DMS153 treated with DMSO at 0.1 percent for 48 hours (cell line): ENCODE measurements at regions not wholly inside any gene's neighbourhood (a gene's known extent, or its start where the extent isn't known, plus 50 kb on each side); places are given as distances from the start of the nearest gene placed in this dataset.

Experiments
- DNase-seq: peaks from one replicate; lab custom pipeline; 2025; ENCODE audit not compliant: unreplicated experiment; lab: John Stamatoyannopoulos, UW

DNA sequence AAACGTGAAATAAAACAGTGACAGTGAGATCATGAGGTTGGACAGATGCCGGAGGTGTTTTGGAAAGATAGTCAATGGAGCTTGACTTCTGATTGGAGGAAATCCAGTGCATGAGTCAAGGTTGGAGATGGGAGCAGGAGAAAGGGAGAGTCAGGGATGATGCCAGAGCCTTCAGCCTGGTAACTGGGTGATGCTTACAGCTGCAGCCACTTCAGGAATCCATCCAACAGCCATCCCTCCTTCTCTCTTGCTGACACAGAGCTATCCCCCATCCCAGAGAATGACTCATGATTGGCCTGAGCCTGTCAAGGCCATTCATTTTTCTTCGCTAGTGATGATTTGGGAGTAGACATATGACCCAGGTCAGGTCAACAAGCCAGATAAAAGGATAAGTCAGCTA, 112.8 kb downstream of the SAMD5 start:
- no peak for DNase-seq

DNA sequence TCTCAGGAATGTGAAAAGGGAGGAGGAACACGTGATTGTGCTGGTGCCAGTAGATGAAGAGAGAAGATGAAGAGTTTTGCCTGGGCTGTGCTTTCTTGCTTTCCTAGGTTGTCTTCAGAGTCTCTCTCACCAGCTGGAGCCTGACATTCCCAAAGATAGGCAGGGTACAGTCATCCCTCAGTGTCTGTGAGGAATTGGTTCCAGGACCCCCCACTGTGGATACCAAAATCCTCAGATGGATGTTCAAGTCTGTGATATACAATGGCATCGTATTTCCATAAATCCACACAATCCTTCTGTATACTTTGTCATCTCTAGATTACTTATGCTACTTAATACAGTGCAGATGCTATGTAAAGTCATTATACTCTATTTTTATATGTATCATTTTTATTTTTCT, 113.5 kb downstream of the SAMD5 start:
- no peak for DNase-seq

DNA sequence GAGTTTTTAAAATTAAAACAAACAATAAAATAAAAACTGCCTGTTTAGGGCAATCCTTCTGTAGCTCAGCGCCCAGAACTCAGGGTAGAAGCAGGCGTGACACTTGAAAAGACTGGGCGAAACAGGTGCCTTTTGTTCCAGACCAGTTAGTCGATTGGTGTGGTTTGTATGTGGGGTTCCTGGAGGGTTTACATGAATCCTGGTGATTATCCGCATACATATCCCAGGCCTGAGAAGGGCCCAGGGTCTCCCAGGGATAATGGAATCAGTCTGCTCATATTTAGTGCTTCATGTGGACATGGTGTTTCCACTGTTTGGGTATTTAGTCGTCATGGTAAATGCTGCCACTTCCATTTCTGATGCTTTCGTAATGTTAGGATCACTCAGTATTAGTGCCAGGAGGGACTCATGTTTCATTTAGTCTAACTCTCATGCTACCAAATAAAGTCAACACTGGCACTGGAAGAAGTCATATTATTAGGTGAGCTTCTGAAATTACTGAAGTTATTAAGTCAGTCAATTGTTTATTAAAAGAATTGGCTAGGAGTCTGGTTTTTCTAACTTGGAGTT, 116.5 kb downstream of the SAMD5 start:
- no peak for DNase-seq

DNA sequence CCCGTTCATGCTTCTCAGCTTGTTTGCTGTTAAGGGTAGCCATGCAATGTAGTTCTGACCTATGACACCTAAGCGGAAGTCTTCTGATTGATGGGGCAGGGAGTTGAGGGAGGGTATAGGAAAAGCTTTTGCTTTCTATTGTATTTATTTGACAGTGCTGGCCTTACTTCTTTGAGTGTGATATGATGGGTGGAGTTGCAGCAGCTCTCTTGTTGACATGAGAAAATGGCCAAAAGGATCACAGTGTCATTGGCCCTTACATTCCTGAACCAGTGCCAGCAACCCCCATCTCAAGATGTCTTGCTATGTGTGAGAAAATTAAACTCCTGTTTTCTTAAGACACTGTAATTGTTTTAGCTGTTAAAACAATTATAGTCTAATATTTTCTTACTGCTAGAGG, 117.5 kb downstream of the SAMD5 start:
- no peak for DNase-seq

GRCh38 chr6:147627411-147627810, 118.9 kb downstream of the SAMD5 start:
- DNase-seq = no peak

DNA sequence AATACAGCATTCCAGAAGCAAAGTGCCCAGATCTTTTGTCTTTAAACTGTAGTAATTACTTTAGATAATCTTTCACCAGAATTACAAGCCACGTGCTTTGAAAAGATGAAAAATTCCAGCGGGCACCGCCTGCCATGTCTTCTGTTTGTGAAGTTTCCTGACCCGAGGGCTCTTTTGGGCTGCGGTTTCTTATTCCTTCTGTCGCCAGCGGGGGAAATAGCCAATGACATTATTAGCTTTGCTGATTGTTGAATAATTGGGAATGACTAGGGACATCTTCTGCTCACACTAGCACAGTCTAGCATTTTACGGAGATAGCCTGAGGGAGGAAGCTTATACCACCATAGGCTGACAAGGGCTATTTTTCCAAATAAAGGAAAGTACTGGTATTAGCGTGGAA, 124.7 kb downstream of the SAMD5 start:
- no peak for DNase-seq

DNA sequence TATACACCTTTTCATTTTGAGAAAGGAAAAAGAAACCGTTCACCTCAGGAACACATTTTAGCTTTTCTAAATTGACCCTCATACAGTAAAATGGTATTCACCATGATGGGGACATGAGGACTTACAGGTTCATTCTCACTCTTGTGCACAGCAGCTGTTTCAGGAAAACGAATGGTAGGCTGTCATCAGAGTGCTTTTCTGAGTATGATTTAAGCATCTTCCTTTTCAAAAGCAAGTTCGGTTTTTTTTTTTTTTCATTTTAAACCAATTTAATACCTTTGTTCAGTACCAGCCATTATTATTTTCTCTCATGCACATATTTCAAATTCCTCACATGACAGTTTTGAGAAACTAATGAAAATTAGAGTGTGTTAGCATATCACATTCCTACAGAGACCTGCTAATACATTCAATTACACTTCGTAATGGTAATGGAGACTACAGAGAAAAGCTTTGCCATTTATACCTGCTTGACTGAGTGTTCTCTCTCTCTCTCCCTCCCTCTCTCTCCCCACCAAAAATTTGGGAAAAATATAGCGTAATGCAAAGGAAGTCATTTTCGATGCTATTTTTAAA, 129.2 kb downstream of the SAMD5 start:
- no peak for DNase-seq

DNA sequence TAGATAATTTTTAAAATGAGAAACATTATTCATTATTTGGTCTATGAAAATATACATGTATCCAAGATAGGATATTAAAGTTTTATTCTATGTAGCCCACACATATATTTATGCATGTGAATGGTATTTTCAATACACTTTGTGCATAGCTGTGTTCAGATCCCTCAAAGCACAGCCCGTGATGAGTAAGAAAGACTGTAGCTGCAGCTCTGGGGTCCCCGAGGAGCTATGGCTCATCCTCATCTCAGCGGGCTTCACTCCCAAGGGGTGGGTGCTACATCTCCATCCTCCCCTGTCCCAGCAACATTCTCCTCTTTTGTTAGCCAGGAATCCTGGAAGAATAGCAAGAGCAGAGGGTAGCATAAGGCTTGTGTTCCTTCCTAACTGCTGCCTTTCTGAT, 130.8 kb downstream of the SAMD5 start:
- DNase-seq = no peak

GRCh38 chr6:147640606-147641005, 132.1 kb downstream of the SAMD5 start:
- DNase-seq = no peak

DNA sequence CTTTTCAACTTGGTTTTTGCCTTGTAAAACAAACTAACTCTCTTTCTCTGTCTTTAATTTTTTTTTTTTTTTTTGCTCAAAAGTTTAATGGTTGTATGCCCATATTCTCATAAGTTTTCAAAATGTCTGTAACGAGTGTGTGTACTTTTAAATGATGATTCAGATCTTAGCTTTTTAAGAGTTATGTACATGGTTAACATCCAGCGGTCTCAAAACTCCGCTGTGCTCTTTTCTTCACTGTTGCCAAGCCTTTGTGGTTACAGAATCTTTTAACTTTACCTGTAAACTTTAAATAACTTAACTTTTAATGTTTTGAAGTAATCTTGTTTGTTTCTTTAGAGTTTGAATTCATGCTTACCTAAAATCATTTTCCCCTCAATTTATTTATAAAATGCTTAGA, 133.0 kb downstream of the SAMD5 start:
- DNase-seq = no peak

GRCh38 chr6:147642458-147642857, 134.0 kb downstream of the SAMD5 start:
- no peak for DNase-seq

DNA sequence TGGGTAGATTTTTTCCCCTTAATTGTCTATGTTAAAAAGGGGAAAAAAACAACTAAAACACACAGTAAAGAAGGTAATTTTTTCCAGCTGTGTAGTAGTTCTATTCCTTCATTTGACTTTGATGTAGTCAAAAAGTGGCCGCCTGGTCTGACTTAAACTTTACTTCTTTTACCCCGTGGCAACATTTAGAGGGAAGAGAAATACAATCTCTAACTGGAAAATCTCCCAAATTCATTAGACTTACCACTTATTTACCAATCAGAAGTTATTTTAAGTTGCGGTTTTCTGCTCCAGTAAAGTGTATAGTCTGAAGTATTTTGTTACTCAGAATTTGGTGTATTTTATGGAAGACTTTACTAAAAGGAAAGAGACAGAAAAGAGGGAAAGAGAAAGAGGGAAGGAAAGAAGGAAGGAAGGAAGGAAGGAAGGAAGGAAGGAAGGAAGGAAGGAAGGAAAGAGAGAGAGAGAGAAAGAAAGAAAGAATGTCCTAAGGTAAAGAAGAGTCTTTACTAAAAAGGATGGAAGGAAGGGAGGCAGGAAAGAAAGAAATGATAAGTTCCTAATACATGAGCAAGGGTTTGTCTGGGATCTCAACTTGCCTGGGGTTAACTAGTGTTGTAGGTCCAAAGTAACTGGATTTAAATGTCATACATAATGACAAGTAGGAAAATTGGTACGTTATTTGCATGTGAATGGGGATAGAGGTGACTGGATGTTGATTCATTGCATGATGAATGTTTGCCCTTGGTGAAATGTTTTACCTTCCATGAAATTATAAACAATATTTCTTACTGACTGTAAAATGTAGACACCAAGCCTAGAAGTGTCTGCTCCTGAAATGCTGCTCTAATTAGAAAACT, 135.1 kb downstream of the SAMD5 start:
- DNase-seq = no peak

DNA sequence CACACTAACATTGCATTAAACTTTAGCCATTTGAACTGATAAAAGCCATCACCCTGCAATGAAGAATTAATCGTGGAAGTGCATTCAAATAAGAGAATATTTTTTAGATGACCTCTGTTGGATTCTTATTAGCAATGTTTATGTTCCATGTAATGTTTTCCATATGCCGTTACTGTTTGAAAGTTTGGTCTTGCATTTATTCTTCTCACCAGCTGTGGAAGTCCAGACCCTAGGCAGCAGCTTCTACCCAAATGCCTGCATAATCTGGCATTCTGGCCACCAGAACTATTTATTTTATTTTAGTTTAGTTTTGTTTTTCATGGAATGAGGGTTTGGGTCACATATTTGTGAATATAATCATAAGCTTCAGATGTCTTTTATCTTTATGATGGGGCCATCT, 140.4 kb downstream of the SAMD5 start:
- DNase-seq = no peak

- DNase-seq = no peak
Measured at GRCh38 chr6:147651249-147652063, 143.0 kb downstream of the SAMD5 start.

DNA sequence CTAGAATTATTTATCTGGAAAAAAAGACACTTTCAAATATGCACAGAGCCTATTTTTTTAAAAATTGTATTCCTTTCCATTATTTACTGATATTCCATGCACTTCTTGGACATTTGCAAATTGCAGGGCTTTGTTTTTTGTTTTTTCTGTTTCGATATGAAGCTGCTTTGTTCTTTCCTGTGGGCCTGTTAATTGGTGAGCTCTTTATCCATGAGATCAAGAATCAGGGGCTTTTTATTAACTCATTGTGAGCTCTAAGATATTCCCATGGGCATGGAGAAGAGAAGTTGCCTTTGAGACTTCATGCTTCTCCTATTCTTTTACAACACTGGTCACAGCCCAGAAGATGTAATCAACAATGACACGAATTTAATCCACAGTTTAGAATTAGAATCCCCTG, 145.1 kb downstream of the SAMD5 start:
- no peak for DNase-seq

DNA sequence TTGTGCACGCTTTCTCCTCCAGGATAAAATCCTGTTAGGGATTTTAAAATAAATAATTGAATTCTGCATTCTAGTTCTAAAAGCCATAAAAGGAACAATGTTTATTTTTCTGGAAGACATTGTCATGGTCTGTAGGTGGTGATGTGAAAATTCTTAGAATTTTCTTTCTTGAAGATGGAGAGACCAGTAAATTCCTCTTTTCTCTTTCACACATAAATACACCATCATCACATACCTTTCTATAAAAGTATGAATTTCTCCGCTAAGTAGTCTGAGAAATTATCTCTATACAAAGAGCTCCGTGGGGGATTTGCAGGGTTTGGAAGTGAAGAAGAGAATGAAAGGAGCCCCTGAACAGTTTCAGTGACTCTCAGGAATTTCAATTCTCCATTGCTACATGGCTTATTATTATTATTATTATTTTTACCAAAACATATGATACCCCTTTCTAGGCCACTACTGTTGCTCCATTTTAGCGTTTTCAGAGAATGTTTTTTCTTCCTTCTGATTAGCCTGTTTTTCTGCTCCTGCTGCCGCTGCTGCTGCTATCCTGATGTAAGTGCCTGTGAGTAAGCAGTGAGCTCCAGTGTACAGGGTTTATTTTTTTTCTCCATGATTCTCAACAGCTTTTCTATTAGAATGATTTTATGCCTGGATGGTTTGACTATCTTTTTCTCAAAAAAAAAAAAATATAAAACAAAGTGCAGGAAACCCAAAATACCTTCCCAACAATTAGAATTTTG, 145.8 kb downstream of the SAMD5 start:
- DNase-seq = no peak

DNA sequence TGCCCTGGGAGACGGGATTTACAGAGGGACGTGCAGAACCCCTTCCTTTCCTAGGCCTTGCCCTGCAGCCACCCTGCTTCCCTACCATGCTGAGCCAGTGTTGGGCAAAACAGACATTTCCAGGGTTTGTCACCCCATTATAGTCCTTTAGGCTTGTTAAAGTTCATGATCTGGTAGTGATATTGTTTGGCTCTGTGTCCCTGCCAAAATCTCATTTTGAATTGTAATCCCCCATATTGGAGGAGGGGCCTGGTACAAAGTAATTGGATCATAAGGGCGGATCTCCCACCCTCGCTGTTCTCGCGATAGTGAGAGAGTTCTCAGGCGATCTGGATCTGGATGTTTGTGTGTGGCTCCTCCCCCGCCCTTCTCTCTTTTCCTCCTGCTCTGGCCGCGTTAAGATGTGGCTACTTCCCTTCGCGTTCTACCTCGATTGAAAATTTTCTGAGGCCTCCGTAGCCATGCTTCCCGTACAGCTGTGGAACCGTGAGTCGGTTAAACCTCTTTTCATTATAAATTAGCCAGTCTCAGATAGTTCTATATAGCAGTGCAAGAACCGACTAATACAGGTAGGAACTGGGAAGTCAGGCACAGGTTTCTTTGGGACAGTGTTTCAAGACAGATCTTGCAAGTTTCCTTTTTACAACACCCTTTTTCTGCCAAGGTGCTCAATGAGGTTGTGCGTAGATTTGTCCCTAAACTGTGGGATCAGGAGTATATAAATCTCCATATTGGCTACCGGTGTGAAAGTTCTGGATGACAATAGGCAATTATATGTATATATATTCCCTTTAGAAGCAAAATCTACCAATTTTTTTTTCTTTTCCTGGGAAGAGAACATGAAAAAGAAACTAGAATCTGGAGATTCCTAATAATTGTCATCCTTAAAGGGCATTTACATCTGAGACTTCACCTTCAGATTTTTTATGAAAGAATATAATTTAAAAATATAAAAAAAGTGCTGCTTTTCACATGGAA, 152.1 kb downstream of the SAMD5 start:
- no peak for DNase-seq

GRCh38 chr6:147662646-147663045, 154.2 kb downstream of the SAMD5 start:
- DNase-seq = no peak

DNA sequence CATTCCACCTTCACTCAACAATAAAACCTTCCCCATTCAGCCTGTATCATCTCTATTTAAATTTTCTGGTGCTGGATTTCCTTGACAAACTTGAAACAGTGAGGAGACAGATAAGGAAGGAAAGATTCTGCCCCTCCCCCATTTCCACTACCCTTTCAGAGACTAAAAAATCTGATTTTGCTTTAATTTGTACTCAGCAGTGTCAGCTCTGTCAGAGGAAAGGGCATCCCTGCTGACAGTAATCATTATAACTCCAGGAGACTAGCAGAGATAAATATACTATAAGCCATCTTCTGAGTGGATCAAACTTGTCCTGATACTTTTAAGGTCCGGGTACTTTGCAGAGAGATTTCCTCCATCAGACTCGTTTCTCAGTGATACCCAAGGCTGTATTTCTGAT, 155.6 kb downstream of the SAMD5 start:
- no peak for DNase-seq

DNA sequence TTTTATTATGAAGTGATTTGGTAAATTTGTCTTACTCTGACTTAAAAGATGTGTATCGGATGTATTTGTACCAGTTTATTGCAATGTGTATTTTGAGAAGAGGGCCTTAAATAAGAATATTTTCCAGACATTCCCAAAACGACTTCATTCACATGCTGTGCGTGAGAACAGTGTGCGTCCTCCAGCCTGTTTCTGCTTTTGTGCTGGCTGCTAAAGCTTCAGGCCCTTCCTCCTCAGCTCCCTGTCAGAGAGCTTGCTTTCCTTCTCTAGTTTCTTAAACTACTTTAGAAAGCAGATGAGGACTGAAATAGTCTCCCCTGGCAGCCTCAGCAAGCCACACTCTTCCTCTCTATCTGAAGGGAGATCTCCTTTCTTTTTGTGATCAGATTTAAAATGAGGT, 157.8 kb downstream of the SAMD5 start:
- DNase-seq = no peak
